ENCODE measurements at regions not wholly inside any gene's neighbourhood (a gene's known extent, or its start where the extent isn't known, plus 50 kb on each side); places are given as distances from the start of the nearest gene placed in this dataset.

DNA sequence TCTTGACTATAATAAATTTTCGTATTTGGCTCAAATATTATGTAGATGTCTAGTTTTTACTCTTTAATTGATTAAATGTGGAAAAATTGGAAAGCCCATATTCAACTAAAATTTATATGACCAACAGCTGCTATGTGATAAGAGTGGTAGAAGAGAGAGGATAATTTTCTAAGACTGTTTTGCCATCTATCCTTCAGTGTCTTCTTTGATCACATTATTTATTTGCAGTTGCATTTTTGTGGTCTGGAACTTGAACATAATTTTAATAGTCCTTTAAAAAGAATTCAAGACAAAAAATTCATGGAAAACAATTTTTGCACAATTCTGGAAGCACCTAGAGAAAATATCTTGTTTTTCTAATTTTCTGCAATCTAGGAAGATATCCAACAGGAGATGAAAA, 213.3 kb upstream of the THBS1 start:
- POLR2A ChIA-PET = no interaction called here
- DNase-seq = no peak
- no peaks in the 10 kb centered on the region for H3K4me1 Mint-ChIP-seq
- peaks cover 0 to 14% (median 7%) of the 10 kb centered on the region in 5 donors for H3K36me3 Mint-ChIP-seq
- intact Hi-C loops (cut with micrococcal nuclease) = no loop called here
- no peak for ATAC-seq
- no peak overlapping the region for H3K4me3 ChIP-seq (ENCODE audit: low read length)
- peaks cover 5 to 40% (median 16%) of the 10 kb centered on the region in 11 donors for H3K9me3 Mint-ChIP-seq
- no peaks in the 10 kb centered on the region for H3K36me3 ChIP-seq (ENCODE audit: control insufficient read depth in 2 of 3, insufficient read depth in 3 of 3, low read length in 3 of 3)
- CTCF ChIA-PET = no interaction called here
- H3K4me3 Mint-ChIP-seq = no peak overlapping the region
- H3K27me3 Mint-ChIP-seq = peaks cover 0 to 22% (median 12%) of the 10 kb centered on the region in 5 donors
- no peak overlapping the region for H3K27ac ChIP-seq (ENCODE audit: low read depth, low read length)
- H3K27me3 ChIP-seq (ENCODE audit: control insufficient read depth in 2 of 2, insufficient read depth in 2 of 2, low read length in 2 of 2) = no peaks in the 10 kb centered on the region
- peaks cover 0 to 13% (median 0%) of the 10 kb centered on the region in 3 experiments for H3K9me3 ChIP-seq (ENCODE audit: control insufficient read depth in 2 of 3, low read length in 3 of 3)
- H3K4me1 ChIP-seq (ENCODE audit: control insufficient read depth in 2 of 2, insufficient read depth in 2 of 2, low read length in 2 of 2) = no peaks in the 10 kb centered on the region
- no peak overlapping the region for H3K27ac Mint-ChIP-seq

DNA sequence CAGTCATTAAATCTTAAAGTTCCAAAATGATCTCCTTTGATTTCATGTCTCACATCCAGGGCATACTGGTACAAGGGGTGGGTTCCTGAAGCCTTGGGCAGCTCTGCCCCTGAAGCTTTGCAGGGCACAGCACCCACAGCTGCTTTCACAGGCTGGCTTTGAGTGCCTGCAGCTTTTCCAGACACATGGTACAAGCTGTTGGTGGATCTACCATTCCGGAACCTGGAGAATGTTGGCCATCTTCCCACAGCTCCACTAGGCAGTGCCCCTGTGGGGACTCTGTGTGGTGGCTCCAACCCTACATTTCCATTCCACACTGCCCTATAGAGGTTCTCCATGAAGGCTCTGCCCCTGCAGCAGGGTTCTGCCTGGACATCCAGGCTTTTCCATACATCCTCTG, 211.1 kb upstream of the THBS1 start:
- no peak overlapping the region for H3K27ac ChIP-seq (ENCODE audit: low read depth, low read length)
- peaks cover 0 to 13% (median 0%) of the 10 kb centered on the region in 3 experiments for H3K9me3 ChIP-seq (ENCODE audit: control insufficient read depth in 2 of 3, low read length in 3 of 3)
- H3K4me3 Mint-ChIP-seq = no peak overlapping the region
- no peaks in the 10 kb centered on the region for H3K27me3 ChIP-seq (ENCODE audit: control insufficient read depth in 2 of 2, insufficient read depth in 2 of 2, low read length in 2 of 2)
- ChIA-PET CTCF (no interaction called here), POLR2A (no interaction called here)
- intact Hi-C loops (cut with micrococcal nuclease) = no loop called here
- H3K27ac Mint-ChIP-seq = no peak overlapping the region
- no peak for ATAC-seq
- peaks cover 5 to 48% (median 19%) of the 10 kb centered on the region in 11 donors for H3K9me3 Mint-ChIP-seq
- no peaks in the 10 kb centered on the region for H3K4me1 Mint-ChIP-seq
- no peaks in the 10 kb centered on the region for H3K36me3 ChIP-seq (ENCODE audit: control insufficient read depth in 2 of 3, insufficient read depth in 3 of 3, low read length in 3 of 3)
- H3K27me3 Mint-ChIP-seq = peaks cover 3 to 29% (median 13%) of the 10 kb centered on the region in 5 donors
- H3K4me3 ChIP-seq (ENCODE audit: low read length) = no peak overlapping the region
- peaks cover 0 to 14% (median 7%) of the 10 kb centered on the region in 5 donors for H3K36me3 Mint-ChIP-seq
- no peaks in the 10 kb centered on the region for H3K4me1 ChIP-seq (ENCODE audit: control insufficient read depth in 2 of 2, insufficient read depth in 2 of 2, low read length in 2 of 2)
- no peak for DNase-seq

DNA sequence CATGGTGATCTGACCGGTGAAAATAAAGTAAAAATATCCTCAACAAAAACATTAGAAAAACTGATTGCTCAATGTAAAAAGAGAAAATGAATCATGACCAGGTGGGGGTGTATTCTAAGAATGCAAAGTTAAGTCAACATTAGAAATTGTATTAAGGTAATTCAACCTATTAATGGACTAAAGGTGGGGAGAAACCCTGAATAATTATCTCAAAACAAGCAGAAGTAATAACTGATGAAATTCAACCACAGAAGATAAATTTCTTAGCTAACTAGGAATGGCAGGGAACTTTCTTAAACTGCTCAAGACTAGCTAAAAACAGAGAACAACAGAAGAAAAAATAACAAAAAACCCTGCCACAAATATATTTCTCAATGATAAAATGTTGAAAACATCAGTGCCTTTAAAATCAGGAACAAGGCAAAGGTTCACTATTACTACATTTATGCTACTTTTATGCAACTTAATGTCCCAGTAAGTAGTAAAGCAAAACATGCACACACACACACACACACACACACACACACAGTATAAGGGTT, 204.4 kb upstream of the THBS1 start:
- no peak overlapping the region for H3K27ac ChIP-seq (ENCODE audit: low read depth, low read length)
- Mint-ChIP-seq H3K4me1 (peaks cover 0 to under 1% (median 0%) of the 10 kb centered on the region in 7 donors), H3K9me3 (peaks cover 0 to 18% (median 8%) of the 10 kb centered on the region in 11 donors), H3K4me3 (no peak overlapping the region), H3K27ac (no peak overlapping the region), H3K27me3 (peaks cover 10 to 28% (median 18%) of the 10 kb centered on the region in 5 donors), H3K36me3 (peaks cover 0 to 8% (median 4%) of the 10 kb centered on the region in 5 donors)
- intact Hi-C loops (cut with micrococcal nuclease) = no loop called here
- ATAC-seq (peak; percentile 27), DNase-seq (no peak)
- H3K4me1 ChIP-seq (ENCODE audit: control insufficient read depth in 2 of 2, insufficient read depth in 2 of 2, low read length in 2 of 2) = no peaks in the 10 kb centered on the region
- ChIA-PET POLR2A (no interaction called here), CTCF (no interaction called here)
- H3K4me3 ChIP-seq (ENCODE audit: low read length) = no peak overlapping the region
- H3K9me3 ChIP-seq (ENCODE audit: control insufficient read depth in 2 of 3, low read length in 3 of 3) = peaks cover 0 to 9% (median 0%) of the 10 kb centered on the region in 3 experiments
- H3K36me3 ChIP-seq (ENCODE audit: control insufficient read depth in 2 of 3, insufficient read depth in 3 of 3, low read length in 3 of 3) = no peaks in the 10 kb centered on the region
- no peaks in the 10 kb centered on the region for H3K27me3 ChIP-seq (ENCODE audit: control insufficient read depth in 2 of 2, insufficient read depth in 2 of 2, low read length in 2 of 2)

DNA sequence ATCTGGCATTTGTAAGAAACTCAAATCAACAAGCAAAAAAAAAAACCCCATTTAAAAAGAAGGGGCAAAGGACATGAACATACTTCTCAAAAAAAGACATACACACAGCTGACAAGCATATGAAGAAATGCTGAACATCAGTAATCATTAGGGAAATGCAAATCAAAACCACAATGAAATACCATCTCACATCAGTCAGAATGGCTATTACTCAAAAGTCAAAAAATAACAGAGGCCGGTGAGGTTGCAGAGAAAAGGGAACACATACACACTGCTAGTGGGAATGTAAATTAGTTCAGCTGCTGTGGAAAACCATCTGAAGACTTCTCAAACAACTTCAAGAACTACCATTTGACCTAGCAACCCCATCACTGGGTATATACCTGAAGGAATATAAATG, 199.4 kb upstream of the THBS1 start:
- POLR2A ChIA-PET = interaction anchor here (0.6 kb wide), 1 partner anchor 30 kb away, joined by 3 read pairs; no protein-coding TSS in a partner anchor
- no peak overlapping the region for H3K27ac Mint-ChIP-seq
- DNase-seq = no peak

DNA sequence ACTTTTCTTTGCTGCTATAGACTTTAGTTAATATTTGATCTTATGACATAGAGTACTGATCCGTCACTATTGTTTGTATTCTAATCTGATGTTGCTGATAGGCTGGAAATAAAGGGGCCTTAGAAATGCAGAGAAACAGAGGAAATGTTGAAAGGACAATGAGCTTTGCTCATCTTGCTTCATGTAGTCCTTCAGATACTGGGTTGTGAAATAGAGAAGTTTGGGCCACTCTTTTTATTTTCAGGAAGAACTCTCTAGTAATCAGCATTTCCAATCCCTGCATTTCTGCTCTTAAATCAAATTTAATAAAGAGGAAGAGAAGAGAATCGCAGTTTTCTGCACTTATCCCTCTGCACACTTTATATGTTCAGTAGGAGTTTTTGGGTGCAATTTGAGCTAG, 192.8 kb upstream of the THBS1 start:
- intact Hi-C loops (cut with micrococcal nuclease) = no loop called here
- H3K9me3 Mint-ChIP-seq = no peaks in the 10 kb centered on the region
- H3K36me3 Mint-ChIP-seq = no peaks in the 10 kb centered on the region
- no peaks in the 10 kb centered on the region for H3K36me3 ChIP-seq (ENCODE audit: control insufficient read depth in 2 of 3, insufficient read depth in 3 of 3, low read length in 3 of 3)
- H3K27me3 ChIP-seq (ENCODE audit: control insufficient read depth in 2 of 2, insufficient read depth in 2 of 2, low read length in 2 of 2) = no peaks in the 10 kb centered on the region
- H3K27ac ChIP-seq (ENCODE audit: low read depth, low read length) = no peak overlapping the region
- no peak overlapping the region for H3K4me3 Mint-ChIP-seq
- H3K4me1 Mint-ChIP-seq = peaks cover 0 to 2% (median 0%) of the 10 kb centered on the region in 7 donors
- H3K4me3 ChIP-seq (ENCODE audit: low read length) = no peak overlapping the region
- no peaks in the 10 kb centered on the region for H3K4me1 ChIP-seq (ENCODE audit: control insufficient read depth in 2 of 2, insufficient read depth in 2 of 2, low read length in 2 of 2)
- no peak for DNase-seq
- H3K27me3 Mint-ChIP-seq = peaks cover 0 to 12% (median 7%) of the 10 kb centered on the region in 5 donors
- ATAC-seq = peak; percentile 53
- ChIA-PET CTCF (no interaction called here), POLR2A (no interaction called here)
- H3K9me3 ChIP-seq (ENCODE audit: control insufficient read depth in 2 of 3, low read length in 3 of 3) = no peaks in the 10 kb centered on the region
- no peak overlapping the region for H3K27ac Mint-ChIP-seq

More for the DNA sequence above, 199.4 kb upstream of the THBS1 start:
- ATAC-seq = peak; percentile 62
- intact Hi-C loops (cut with micrococcal nuclease) = no loop called here
- no peaks in the 10 kb centered on the region for H3K36me3 ChIP-seq (ENCODE audit: control insufficient read depth in 2 of 3, insufficient read depth in 3 of 3, low read length in 3 of 3)
- peaks cover 0 to 10% (median 6%) of the 10 kb centered on the region in 5 donors for H3K27me3 Mint-ChIP-seq
- no peaks in the 10 kb centered on the region for H3K27me3 ChIP-seq (ENCODE audit: control insufficient read depth in 2 of 2, insufficient read depth in 2 of 2, low read length in 2 of 2)
- H3K4me1 Mint-ChIP-seq = peaks cover 0 to 2% (median 0%) of the 10 kb centered on the region in 7 donors
- CTCF ChIA-PET = no interaction called here
- H3K9me3 Mint-ChIP-seq = peaks cover 0 to 2% (median 0%) of the 10 kb centered on the region in 11 donors
- no peak overlapping the region for H3K4me3 ChIP-seq (ENCODE audit: low read length)
- no peak overlapping the region for H3K4me3 Mint-ChIP-seq
- H3K27ac ChIP-seq (ENCODE audit: low read depth, low read length) = no peak overlapping the region
- no peaks in the 10 kb centered on the region for H3K9me3 ChIP-seq (ENCODE audit: control insufficient read depth in 2 of 3, low read length in 3 of 3)
- H3K4me1 ChIP-seq (ENCODE audit: control insufficient read depth in 2 of 2, insufficient read depth in 2 of 2, low read length in 2 of 2) = no peaks in the 10 kb centered on the region
- no peaks in the 10 kb centered on the region for H3K36me3 Mint-ChIP-seq

DNA sequence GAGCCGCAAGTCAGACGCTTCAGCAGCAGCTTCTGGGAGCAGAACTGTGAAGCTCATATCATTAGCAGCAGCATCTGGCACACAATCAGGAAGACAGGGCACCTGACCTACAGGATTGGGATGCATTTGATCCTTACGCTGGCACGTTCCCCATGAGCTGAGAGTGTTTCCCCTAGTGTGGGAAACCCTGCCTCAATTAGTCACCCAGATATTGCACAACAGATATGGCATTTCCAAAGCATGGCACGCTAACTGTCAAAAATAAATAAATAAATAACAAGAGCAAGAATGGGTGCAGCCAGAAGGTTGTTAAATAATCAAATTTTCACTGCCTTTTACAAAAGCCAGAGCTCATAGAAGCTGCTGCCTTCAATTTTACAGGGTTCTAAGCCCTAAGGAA, 189.6 kb upstream of the THBS1 start:
- ATAC-seq (peak; percentile 22), DNase-seq (no peak)
- Histone ChIP-seq H3K9me3 (ENCODE audit: control insufficient read depth in 2 of 3, low read length in 3 of 3) (no peaks in the 10 kb centered on the region), H3K4me3 (ENCODE audit: low read length) (no peak overlapping the region), H3K36me3 (ENCODE audit: control insufficient read depth in 2 of 3, insufficient read depth in 3 of 3, low read length in 3 of 3) (no peaks in the 10 kb centered on the region), H3K27ac (ENCODE audit: low read depth, low read length) (no peak overlapping the region), H3K4me1 (ENCODE audit: control insufficient read depth in 2 of 2, insufficient read depth in 2 of 2, low read length in 2 of 2) (no peaks in the 10 kb centered on the region), H3K27me3 (ENCODE audit: control insufficient read depth in 2 of 2, insufficient read depth in 2 of 2, low read length in 2 of 2) (no peaks in the 10 kb centered on the region)
- Mint-ChIP-seq H3K9me3 (peaks cover 0 to 1% (median 0%) of the 10 kb centered on the region in 11 donors), H3K4me3 (no peak overlapping the region), H3K27me3 (peaks cover 9 to 15% (median 13%) of the 10 kb centered on the region in 5 donors), H3K4me1 (peaks cover 0 to 2% (median 0%) of the 10 kb centered on the region in 7 donors), H3K36me3 (no peaks in the 10 kb centered on the region), H3K27ac (no peak overlapping the region)
- POLR2A ChIA-PET = no interaction called here
- intact Hi-C loops (cut with micrococcal nuclease) = no loop called here
- CTCF ChIA-PET = no interaction called here

DNA sequence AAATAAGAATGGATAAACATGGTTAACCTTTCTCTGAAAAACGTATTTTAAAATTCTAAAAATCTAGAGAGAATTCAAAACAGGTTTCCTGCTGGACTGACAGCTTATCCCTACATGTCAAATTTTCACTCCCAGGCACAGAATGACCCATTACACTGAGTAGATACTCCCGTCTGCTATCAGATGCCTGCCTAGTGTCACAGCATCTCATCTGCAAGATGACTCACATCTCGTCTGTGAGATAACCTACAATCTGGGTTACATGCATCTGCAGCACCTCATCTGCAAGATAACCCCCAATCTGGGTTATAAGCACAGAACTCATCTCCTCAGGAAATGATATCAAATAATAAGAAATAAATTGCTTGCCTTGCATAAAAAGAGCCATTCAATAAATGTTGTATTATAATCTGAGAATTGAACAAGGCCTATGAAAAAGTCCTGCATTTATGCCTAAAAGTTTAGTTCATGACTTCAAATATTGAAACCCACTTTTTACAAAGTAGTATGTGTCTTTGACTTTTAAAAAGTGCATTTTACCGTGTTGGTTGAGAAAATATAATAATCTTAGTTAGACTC, 188.3 kb upstream of the THBS1 start:
- Histone ChIP-seq H3K9me3 (ENCODE audit: control insufficient read depth in 2 of 3, low read length in 3 of 3) (no peaks in the 10 kb centered on the region), H3K27ac (ENCODE audit: low read depth, low read length) (no peak overlapping the region), H3K36me3 (ENCODE audit: control insufficient read depth in 2 of 3, insufficient read depth in 3 of 3, low read length in 3 of 3) (no peaks in the 10 kb centered on the region), H3K4me1 (ENCODE audit: control insufficient read depth in 2 of 2, insufficient read depth in 2 of 2, low read length in 2 of 2) (no peaks in the 10 kb centered on the region), H3K4me3 (ENCODE audit: low read length) (no peak overlapping the region), H3K27me3 (ENCODE audit: control insufficient read depth in 2 of 2, insufficient read depth in 2 of 2, low read length in 2 of 2) (no peaks in the 10 kb centered on the region)
- no peak overlapping the region for H3K4me3 Mint-ChIP-seq
- peaks cover 0 to 3% (median 0%) of the 10 kb centered on the region in 11 donors for H3K9me3 Mint-ChIP-seq
- no peak overlapping the region for H3K27ac Mint-ChIP-seq
- no peaks in the 10 kb centered on the region for H3K36me3 Mint-ChIP-seq
- ChIA-PET POLR2A (no interaction called here), CTCF (interaction anchor here (0.8 kb wide), 1 partner anchor 9 kb away, joined by 3 read pairs; no protein-coding TSS in a partner anchor)
- intact Hi-C loops (cut with micrococcal nuclease) = no loop called here
- H3K27me3 Mint-ChIP-seq = peaks cover 10 to 15% (median 13%) of the 10 kb centered on the region in 5 donors
- ATAC-seq = no peak
- H3K4me1 Mint-ChIP-seq = peaks cover 0 to 2% (median 0%) of the 10 kb centered on the region in 7 donors
- DNase-seq = no peak
